Right lobe of liver (tissue), 6 donors: ENCODE measurements at regions not wholly inside any gene's neighbourhood (a gene's known extent, or its start where the extent isn't known, plus 50 kb on each side); places are given as distances from the start of the nearest gene placed in this dataset.

Source experiments
- ATAC-seq, 4 donors: fragments of 200-7000 bp; cut with Tn5 transposase; one replicate each; pipeline ENCODE4 v1.9.1; 2020; ENCODE audit warnings: mild to moderate bottlenecking in 4 of 4, moderate library complexity in 4 of 4
- DNase-seq, 3 donors: peaks; one replicate each; pipeline ENCODE4 v3.0.0-alpha.2; 2020
- H3K27ac ChIP-seq, 3 donors: fragments of 200-600 bp; one replicate each; pipeline ENCODE4 v1.8.0; 2022
- H3K27me3 ChIP-seq, 2 donors: fragments of 200-600 bp; one replicate each; pipeline ENCODE4 v1.8.0; 2022
- H3K36me3 ChIP-seq, 4 donors: fragments of 200-600 bp; sonication (generic) in 1 of 4; one replicate each; pipeline versions ENCODE4 v1.5.1 to v1.8.0; 2017 to 2022; ENCODE audit warnings: control low read depth in 1 of 4
- H3K4me1 ChIP-seq, 4 donors: fragments of 200-600 bp; sonication (generic) in 1 of 4; one replicate each; pipeline versions ENCODE4 v1.5.1 to v1.8.0; 2017 to 2022; ENCODE audit warnings: control low read depth in 1 of 4
- H3K4me3 ChIP-seq, 3 donors: fragments of 200-600 bp; one replicate each; pipeline ENCODE4 v1.8.0; 2022
- H3K9me3 ChIP-seq, 4 donors: fragments of 200-600 bp; sonication (generic) in 1 of 4; one replicate each; pipeline versions ENCODE4 v1.5.1 to v1.8.0; 2017 to 2022; ENCODE audit warnings: control low read depth in 1 of 4
- CTCF ChIP-seq, 4 donors: fragments of 200-600 bp in 3 of 4; fragments of 450-650 bp in 1 of 4; IDR thresholded peaks; one replicate each; pipeline versions ENCODE4 v1.5.1 to v1.8.0; 2016 to 2022; ENCODE audit warnings: antibody characterized with exemption in 4 of 4, mild to moderate bottlenecking in 2 of 4
- POLR2A ChIP-seq: fragments of 450-650 bp; IDR thresholded peaks from one replicate; pipeline ENCODE4 v1.6.1; 2017; ENCODE audit warnings: antibody characterized with exemption, mild to moderate bottlenecking
- WGBS: methylation state at CpG from one replicate; pipeline ENCODE4 v1.1.6; 2018; ENCODE audit warnings: low coverage, low lambda C conversion rate; ENCODE audit not compliant: insufficient coverage; ENCODE audit errors: missing lambda C conversion rate; 5-methylcytosine and 5-hydroxymethylcytosine counted together
- intact Hi-C, 2 donors: fragments of 100-400 bp; cut with DNase I; formaldehyde crosslinking; loops; one replicate each; pipeline versions ENCODE4 v1.11.2 to v1.14.1; 2022
- donor health status: DM: no; HTN: yes; CAD: no.
- donor health status: DM: no; HTN: no; CAD: no.
- donor health status: DM: no; HTN: no; CAD: no.
- donor health status: DM: no; HTN: yes; CAD: no.
- donor health status: DM: no; HTN: yes; CAD: no.

GRCh38 chr9:110133608-110134210 is 74.2 kb downstream of the C9orf152 start:
- ATAC-seq, result peak in 1 of 4 donors; percentile 26
- no peaks in the 10 kb centered on the region for H3K9me3 ChIP-seq
- intact Hi-C loops, result loop anchor here in 1 of 2 donors (10.0 kb wide), 1 partner anchor 219 kb away; no protein-coding TSS in a partner anchor
- peaks cover 0 to 3% (median 0%) of the 10 kb centered on the region in 4 donors for H3K4me1 ChIP-seq
- H3K27ac ChIP-seq, result no peak overlapping the region
- peaks cover 0 to 22% (median 8%) of the 10 kb centered on the region in 4 donors for H3K36me3 ChIP-seq
- TF ChIP-seq POLR2A (no peak), CTCF (IDR thresholded peaks at IDR 0.05) (no peak)
- H3K27me3 ChIP-seq, result no peaks in the 10 kb centered on the region
- no peak for DNase-seq
- WGBS, result 70% methylated on average over 3 of the region's 4 CpGs
- no peak overlapping the region for H3K4me3 ChIP-seq

- Histone ChIP-seq H3K36me3 (peaks cover 0 to 22% (median 8%) of the 10 kb centered on the region in 4 donors), H3K27me3 (no peaks in the 10 kb centered on the region), H3K4me3 (no peak overlapping the region), H3K4me1 (no peaks in the 10 kb centered on the region), H3K27ac (no peak overlapping the region), H3K9me3 (no peaks in the 10 kb centered on the region)
- intact Hi-C loops, result loop anchor here in 1 of 2 donors (10.0 kb wide), 1 partner anchor 221 kb away; no protein-coding TSS in a partner anchor
- no peak for DNase-seq
- TF ChIP-seq POLR2A (no peak), CTCF (IDR thresholded peaks at IDR 0.05) (no peak)
- 100% methylated on average over 1 of the region's 1 CpG for WGBS
- no peak for ATAC-seq
These were observed 72.1 kb downstream of the C9orf152 start for GRCh38 chr9:110135846-110136245.

- no peak overlapping the region for H3K4me3 ChIP-seq
- H3K27me3 ChIP-seq, result no peaks in the 10 kb centered on the region
- intact Hi-C loops, result loop anchor here in 1 of 2 donors (10.0 kb wide), 1 partner anchor 222 kb away; no protein-coding TSS in a partner anchor
- no peak overlapping the region for H3K27ac ChIP-seq
- H3K36me3 ChIP-seq, result peaks cover 0 to 22% (median 8%) of the 10 kb centered on the region in 4 donors
- DNase-seq, result no peak
- WGBS, result 34% methylated on average over 5 of the region's 11 CpGs
- H3K9me3 ChIP-seq, result no peaks in the 10 kb centered on the region
- H3K4me1 ChIP-seq, result peaks cover 0 to 1% (median 0%) of the 10 kb centered on the region in 4 donors
- TF ChIP-seq CTCF (IDR thresholded peaks at IDR 0.05), result no peak
- no peak for TF ChIP-seq POLR2A
- ATAC-seq, result no peak
These were observed 71.2 kb downstream of the C9orf152 start for GRCh38 chr9:110136802-110137201.

- Histone ChIP-seq H3K4me1 (peaks cover 0 to 26% (median 10%) of the 10 kb centered on the region in 4 donors), H3K36me3 (peaks cover 0 to 22% (median 7%) of the 10 kb centered on the region in 4 donors), H3K9me3 (no peaks in the 10 kb centered on the region), H3K27ac (no peak overlapping the region), H3K27me3 (no peaks in the 10 kb centered on the region), H3K4me3 (no peak overlapping the region)
- no peak for TF ChIP-seq POLR2A
- TF ChIP-seq CTCF (IDR thresholded peaks at IDR 0.05), result no peak
- intact Hi-C loops, result no loop called here
- WGBS, result 78% methylated on average over 4 of the region's 4 CpGs
- DNase-seq, result no peak
- no peak for ATAC-seq
These were observed 67.7 kb downstream of the C9orf152 start for GRCh38 chr9:110140276-110140675.
